Sigmoid colon (tissue), 3 donors: ENCODE measurements at regions not wholly inside any gene's neighbourhood (a gene's known extent, or its start where the extent isn't known, plus 50 kb on each side); places are given as distances from the start of the nearest gene placed in this dataset.

Experiments used
- POLR2A ChIP-seq, 2 donors: fragments of 450-650 bp; IDR thresholded peaks; one replicate each; pipeline ENCODE4 v1.6.1; 2016; ENCODE audit warnings: antibody characterized with exemption in 2 of 2, mild to moderate bottlenecking in 2 of 2, moderate library complexity in 2 of 2
- TF ChIP-seq, protein P1 (sequence below), 4 experiments: fragments of 450-650 bp in 3 of 4; fragments of 200-600 bp in 1 of 4; IDR thresholded peaks; one replicate each; pipeline ENCODE4 v1.5.1; 2016 to 2019; ENCODE audit warnings: antibody characterized with exemption in 4 of 4, mild to moderate bottlenecking in 3 of 4, moderate library complexity in 2 of 4

DNA sequence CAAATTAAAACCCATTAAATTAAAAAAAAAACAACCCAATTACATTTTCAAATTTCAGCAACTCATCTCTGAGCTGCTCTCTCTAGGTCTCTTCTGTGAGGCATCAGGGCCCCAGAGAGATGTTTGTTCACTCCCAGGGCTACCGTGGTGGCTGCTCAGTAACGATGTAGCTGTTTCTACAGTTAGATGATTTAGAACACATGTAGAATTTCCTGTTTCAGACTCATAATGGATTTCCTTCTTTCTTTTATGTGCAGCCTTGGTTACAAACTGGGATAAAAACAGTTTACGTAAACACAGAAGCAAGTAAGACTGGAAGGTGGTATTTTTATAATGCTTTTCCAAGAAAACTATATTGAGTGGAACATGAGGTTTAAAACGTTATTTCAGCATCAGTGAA, 116.1 kb upstream of the CCN2 start:
- TF ChIP-seq, protein P1, sequence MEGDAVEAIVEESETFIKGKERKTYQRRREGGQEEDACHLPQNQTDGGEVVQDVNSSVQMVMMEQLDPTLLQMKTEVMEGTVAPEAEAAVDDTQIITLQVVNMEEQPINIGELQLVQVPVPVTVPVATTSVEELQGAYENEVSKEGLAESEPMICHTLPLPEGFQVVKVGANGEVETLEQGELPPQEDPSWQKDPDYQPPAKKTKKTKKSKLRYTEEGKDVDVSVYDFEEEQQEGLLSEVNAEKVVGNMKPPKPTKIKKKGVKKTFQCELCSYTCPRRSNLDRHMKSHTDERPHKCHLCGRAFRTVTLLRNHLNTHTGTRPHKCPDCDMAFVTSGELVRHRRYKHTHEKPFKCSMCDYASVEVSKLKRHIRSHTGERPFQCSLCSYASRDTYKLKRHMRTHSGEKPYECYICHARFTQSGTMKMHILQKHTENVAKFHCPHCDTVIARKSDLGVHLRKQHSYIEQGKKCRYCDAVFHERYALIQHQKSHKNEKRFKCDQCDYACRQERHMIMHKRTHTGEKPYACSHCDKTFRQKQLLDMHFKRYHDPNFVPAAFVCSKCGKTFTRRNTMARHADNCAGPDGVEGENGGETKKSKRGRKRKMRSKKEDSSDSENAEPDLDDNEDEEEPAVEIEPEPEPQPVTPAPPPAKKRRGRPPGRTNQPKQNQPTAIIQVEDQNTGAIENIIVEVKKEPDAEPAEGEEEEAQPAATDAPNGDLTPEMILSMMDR (IDR thresholded peaks at IDR 0.05) = no peak
- no peak for TF ChIP-seq POLR2A (IDR thresholded peaks at IDR 0.05)
